ENCODE measurements at regions not wholly inside any gene's neighbourhood (a gene's known extent, or its start where the extent isn't known, plus 50 kb on each side); places are given as distances from the start of the nearest gene placed in this dataset.

GRCh38 chr11:30753504-30753903 lies 167.4 kb upstream of the MPPED2 start:
- H3K9me3 ChIP-seq: no peaks in the 10 kb centered on the region
- intact Hi-C loops (cut with DNase I): no loop called here
- 89 to 95% methylated on average over 5 of the region's 5 CpGs for WGBS, 2 donors
- no peaks in the 10 kb centered on the region for H3K27me3 ChIP-seq
- H3K4me3 ChIP-seq: no peak overlapping the region
- no peaks in the 10 kb centered on the region for H3K4me1 ChIP-seq
- H3K36me3 ChIP-seq: no peaks in the 10 kb centered on the region
- DNase-seq: no peak
- no peak for TF ChIP-seq CTCF (IDR thresholded peaks at IDR 0.05)
- no peak for TF ChIP-seq POLR2A (IDR thresholded peaks at IDR 0.05)
- H3K27ac ChIP-seq: no peak overlapping the region

DNA sequence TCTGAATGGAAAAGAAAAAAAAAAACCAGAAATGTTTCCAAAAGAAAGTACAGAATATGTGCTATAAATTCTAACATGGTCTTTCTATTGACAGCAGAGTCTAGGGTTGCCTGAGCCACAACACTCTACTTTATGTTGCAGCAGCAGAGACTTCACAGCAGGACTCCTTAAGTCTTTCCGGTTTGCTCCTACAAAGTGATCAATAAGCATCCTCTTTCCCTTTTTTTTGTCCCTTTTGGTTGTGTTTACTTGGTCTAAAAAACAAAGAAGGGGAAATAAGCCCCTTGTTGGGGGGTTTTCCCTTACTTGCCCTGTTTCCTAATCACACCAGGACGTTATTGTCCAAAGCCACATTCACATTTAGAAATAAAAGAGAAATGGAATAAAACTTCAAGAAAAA lies 163.1 kb upstream of the MPPED2 start:
- no peaks in the 10 kb centered on the region for H3K27me3 ChIP-seq
- H3K4me3 ChIP-seq: no peak overlapping the region
- intact Hi-C loops (cut with DNase I): no loop called here
- H3K4me1 ChIP-seq: no peaks in the 10 kb centered on the region
- H3K27ac ChIP-seq: no peak overlapping the region
- no peaks in the 10 kb centered on the region for H3K9me3 ChIP-seq
- no peak for DNase-seq
- WGBS, 2 donors: 62% methylated on average over 2 of the region's 2 CpGs
- TF ChIP-seq POLR2AphosphoS5 (IDR thresholded peaks at IDR 0.05) (no peak), CTCF (IDR thresholded peaks at IDR 0.05) (no peak), EP300 (IDR thresholded peaks at IDR 0.05) (no peak), POLR2A (IDR thresholded peaks at IDR 0.05) (no peak)
- H3K36me3 ChIP-seq: no peaks in the 10 kb centered on the region

DNA sequence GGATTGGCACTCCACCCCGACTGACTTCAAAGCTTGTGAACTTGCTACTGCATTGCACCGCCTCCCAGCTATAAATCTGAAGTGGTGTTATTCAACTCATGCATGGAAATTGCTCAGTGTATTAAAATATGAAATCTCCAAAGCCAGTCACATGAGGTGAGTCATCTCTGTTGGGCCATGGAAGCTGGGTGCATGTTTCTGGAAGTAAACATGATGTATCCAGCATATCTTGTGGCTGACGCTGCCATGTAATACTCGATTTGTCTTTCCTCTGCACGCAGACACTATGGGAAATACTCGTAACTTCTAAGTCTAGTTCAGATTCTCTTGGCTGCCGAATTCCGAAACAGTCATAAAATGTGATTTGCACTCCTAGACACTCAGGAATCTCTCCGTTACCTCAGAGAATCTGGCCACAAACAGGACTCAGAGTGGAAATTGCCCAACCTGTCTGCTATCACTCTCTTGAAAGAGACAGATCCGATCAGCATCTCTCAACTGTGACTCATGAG lies 154.9 kb upstream of the MPPED2 start:
- TF ChIP-seq POLR2A (IDR thresholded peaks at IDR 0.05): no peak
- TF ChIP-seq CTCF (IDR thresholded peaks at IDR 0.05): no peak
- peak in 2 of 4 donors; percentile 3 to 56 for TF ChIP-seq EP300 (IDR thresholded peaks at IDR 0.05)
- TF ChIP-seq POLR2AphosphoS5 (IDR thresholded peaks at IDR 0.05): peak in 3 of 4 donors; percentile 39 to 53 (median 50)
- Histone ChIP-seq H3K4me3 (no peak overlapping the region), H3K27ac (peak overlapping the region in 3 of 4 donors; percentile 18 to 66 (median 57)), H3K36me3 (no peaks in the 10 kb centered on the region), H3K27me3 (no peaks in the 10 kb centered on the region), H3K9me3 (no peaks in the 10 kb centered on the region), H3K4me1 (peaks cover 0 to 24% (median 13%) of the 10 kb centered on the region in 4 donors)
- DNase-seq: no peak
- WGBS, 2 donors: 44 to 68% methylated on average over 10 of the region's 10 CpGs
- intact Hi-C loops (cut with DNase I): no loop called here

GRCh38 chr11:30740091-30740490 lies 153.9 kb upstream of the MPPED2 start:
- Histone ChIP-seq H3K4me1 (peaks cover 0 to 24% (median 13%) of the 10 kb centered on the region in 4 donors), H3K27me3 (no peaks in the 10 kb centered on the region), H3K9me3 (no peaks in the 10 kb centered on the region), H3K36me3 (no peaks in the 10 kb centered on the region), H3K27ac (peak overlapping the region in 2 of 4 donors; percentile 57 to 66), H3K4me3 (no peak overlapping the region)
- WGBS, 2 donors: 63 to 81% methylated on average over 1 of the region's 1 CpG
- no peak for DNase-seq
- intact Hi-C loops (cut with DNase I): no loop called here
- TF ChIP-seq CTCF (IDR thresholded peaks at IDR 0.05) (no peak), POLR2AphosphoS5 (IDR thresholded peaks at IDR 0.05) (no peak), POLR2A (IDR thresholded peaks at IDR 0.05) (no peak), EP300 (IDR thresholded peaks at IDR 0.05) (no peak)

DNA sequence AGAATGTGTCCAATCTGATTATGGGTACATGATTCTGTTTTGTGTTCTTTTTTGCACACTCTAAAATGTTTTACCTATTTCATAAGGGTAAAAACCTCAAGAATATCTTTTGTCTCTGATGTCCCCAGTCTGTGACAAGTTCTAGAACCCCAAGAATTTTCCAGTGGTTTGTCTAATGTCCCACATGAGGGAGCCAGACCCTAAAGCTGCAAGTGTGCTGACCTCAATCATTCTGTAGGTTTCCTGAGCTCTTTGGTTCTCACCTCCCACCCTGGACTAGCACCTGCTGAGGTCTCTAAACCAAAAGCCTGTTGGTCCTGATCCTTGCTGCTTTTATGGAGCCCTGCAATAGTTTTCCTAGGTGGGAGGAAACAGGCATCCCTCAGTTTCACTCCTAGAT lies 149.8 kb upstream of the MPPED2 start:
- H3K36me3 ChIP-seq: no peaks in the 10 kb centered on the region
- peaks cover 0 to 15% (median 9%) of the 10 kb centered on the region in 4 donors for H3K4me1 ChIP-seq
- intact Hi-C loops (cut with DNase I): no loop called here

More for the DNA sequence above, 149.8 kb upstream of the MPPED2 start:
- no peak overlapping the region for H3K4me3 ChIP-seq
- H3K27me3 ChIP-seq: no peaks in the 10 kb centered on the region
- TF ChIP-seq POLR2AphosphoS5 (IDR thresholded peaks at IDR 0.05) (no peak), CTCF (IDR thresholded peaks at IDR 0.05) (no peak), POLR2A (IDR thresholded peaks at IDR 0.05) (no peak), EP300 (IDR thresholded peaks at IDR 0.05) (no peak)
- no peaks in the 10 kb centered on the region for H3K9me3 ChIP-seq
- no peak for DNase-seq
- no peak overlapping the region for H3K27ac ChIP-seq
